ENCODE measurements at regions not wholly inside any gene's neighbourhood (a gene's known extent, or its start where the extent isn't known, plus 50 kb on each side); places are given as distances from the start of the nearest gene placed in this dataset.
"Not testable (repeated sequence)": the region's sequence is repeated elsewhere in the genome, so short reads cannot be mapped to it uniquely, and the experiment has no call there.

- no peak for DNase-seq
Measured at GRCh38 chr14:53456931-53457330, 303.8 kb upstream of the DDHD1 start.

- no peak for DNase-seq
Measured at GRCh38 chr14:53452005-53452673, 299.0 kb upstream of the DDHD1 start.

- DNase-seq, result no peak
Measured at GRCh38 chr14:53450871-53451270, 297.7 kb upstream of the DDHD1 start.

GRCh38 chr14:53448682-53449081 lies 295.6 kb upstream of the DDHD1 start:
- no peak for DNase-seq

GRCh38 chr14:53444677-53445312 lies 291.7 kb upstream of the DDHD1 start:
- DNase-seq, result no peak

DNA sequence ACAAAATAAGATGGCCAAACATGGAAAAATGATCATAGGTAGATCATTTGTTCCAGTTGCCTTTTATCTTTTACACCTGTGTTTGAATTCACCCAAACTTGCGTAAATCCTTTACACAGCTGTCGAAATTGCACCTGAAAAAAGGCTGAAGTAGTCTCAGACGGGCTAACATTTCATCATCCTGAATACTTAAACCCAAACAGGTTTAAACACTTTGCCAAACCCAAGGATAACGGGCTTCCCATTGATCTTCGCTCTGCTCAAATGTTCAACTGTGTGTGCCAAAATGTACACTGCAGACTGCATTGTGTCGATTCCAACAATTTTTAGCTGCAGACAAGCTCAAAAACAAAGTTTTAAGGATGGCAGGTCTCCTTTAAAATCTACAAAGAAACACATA lies 288.7 kb upstream of the DDHD1 start:
- DNase-seq, result no peak

GRCh38 chr14:53437858-53438257 lies 284.7 kb upstream of the DDHD1 start:
- DNase-seq, result no peak

DNA sequence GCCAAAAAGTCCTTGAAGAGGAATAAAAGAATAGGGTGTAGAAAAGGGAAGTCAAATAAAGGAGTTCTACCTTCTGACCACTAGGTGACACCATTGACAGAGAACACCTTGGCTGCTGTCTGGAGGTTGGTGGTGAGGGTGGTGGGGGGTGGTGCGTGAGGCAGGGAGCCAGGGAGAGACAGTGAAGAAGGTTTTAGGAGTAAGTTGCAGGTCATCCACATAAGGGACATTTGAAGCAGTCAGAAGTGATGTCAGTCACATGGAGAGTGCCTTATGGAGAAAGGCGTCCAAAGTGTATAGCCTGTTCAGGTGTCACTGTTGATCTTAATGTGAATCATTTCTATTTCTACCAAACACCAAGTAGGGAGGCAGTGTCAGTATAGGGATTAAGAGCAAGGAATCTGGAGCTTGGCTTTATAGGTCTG lies 279.3 kb upstream of the DDHD1 start:
- no peak for DNase-seq

DNA sequence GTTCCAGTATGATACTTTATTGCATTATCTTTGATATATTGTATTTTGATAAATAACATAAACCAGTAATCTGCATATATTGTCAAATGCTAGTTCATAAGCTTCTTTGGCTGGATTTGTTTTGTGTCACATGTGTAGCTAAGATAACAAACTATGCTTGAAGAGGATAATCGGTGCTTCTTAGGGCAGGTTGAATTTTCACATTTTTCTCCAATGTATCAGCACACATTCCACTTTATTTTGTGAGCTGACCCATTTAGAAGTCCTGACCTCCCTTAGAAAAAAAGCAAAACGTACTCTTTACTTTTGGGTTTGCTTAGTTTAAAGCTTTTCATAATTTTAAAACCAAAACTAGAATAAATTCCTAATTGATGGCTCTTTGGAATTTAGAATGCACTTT lies 277.7 kb upstream of the DDHD1 start:
- DNase-seq, result no peak

- DNase-seq, result no peak
Measured at GRCh38 chr14:53412819-53413675, 259.9 kb upstream of the DDHD1 start.

DNA sequence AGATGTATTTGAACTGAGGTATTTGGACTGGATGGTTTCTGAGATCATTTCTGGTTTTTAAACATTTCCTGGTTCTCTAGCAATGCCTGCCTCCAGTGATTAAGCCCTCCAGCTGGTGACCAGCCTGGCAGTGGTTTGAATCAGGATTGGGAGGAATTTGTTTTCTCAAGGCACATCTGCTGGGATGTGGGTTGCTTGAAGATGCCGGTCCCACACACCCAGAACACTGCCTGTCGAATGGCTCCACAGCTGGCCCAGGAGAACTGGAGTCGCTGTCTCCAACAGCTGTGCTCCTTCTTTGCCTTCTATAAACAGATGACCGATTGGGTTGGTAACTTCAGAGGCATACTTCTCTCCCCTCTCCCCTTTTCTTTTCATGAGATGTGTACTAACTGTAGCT lies 258.0 kb upstream of the DDHD1 start:
- DNase-seq, result no peak

DNA sequence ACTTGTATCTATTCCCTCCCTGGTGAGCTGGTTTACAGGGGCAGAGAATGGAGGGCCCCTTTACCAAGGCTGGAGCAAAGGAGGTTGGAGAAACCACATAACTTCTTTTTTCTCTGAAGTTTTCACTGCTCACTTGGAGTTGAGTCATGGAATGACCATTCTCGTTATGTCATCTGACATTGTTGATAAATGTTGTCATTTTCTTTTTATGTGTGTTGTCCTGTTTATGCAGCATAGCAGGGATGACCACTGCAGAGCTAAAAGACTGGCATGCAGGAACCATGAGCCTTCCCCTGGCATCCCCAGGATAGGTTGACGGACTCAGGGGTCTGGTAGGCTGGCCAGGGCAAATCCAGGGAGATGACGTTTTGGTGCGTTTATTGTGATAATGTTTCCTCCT lies 256.8 kb upstream of the DDHD1 start:
- DNase-seq, result no peak

DNA sequence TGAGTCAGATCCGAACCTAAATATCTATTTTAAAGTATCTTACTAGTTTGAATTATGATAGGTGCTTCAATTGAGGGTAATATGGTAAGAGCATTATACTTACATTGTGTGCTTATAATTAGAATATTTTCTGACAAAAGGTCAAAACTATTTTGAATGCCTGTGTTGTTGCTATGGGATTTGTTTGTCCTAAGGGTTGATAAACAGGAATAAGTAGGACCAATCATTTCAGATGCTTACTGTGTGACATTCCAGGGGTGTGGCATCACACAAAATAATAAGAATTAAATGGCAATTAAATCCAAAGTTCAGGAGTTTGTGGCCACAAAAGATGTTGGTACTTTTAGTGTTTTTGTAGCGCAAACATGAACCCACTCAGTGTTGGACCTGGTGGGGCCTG lies 256.2 kb upstream of the DDHD1 start:
- DNase-seq, result no peak

DNA sequence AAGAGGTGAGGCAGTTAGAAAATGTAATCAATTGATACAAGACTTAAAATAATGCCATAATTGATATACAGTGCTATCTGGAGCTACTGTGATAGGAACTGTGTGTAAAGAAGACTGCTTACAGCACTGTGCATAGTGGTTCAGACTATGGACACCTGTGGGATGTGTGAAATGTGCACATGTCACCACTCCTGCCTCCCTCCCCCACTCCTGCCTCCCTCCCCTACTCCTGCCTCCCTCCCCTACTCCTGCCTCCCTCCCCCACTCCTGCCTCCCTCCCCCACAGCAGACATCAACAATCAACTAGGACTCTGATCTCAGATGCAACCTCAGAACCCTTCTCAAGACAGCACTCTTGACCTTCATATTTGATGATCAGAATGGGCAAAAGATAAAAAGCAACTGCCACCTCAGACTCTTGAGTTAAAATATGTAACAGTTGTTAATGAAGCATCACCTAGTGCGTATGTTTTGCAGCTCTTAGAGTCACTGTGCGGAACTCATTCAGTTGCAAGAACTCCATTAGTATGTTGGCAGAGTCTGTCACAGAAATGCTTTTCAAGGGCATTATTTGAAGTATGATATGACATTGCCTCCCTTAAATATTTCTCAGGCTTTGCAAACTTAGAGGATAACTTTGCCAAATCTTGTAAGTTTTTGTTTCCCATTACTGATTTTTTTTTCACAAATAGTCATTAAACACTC lies 255.2 kb upstream of the DDHD1 start:
- no peak for DNase-seq

- no peak for DNase-seq
Measured at GRCh38 chr14:53406519-53406918, 253.4 kb upstream of the DDHD1 start.

DNA sequence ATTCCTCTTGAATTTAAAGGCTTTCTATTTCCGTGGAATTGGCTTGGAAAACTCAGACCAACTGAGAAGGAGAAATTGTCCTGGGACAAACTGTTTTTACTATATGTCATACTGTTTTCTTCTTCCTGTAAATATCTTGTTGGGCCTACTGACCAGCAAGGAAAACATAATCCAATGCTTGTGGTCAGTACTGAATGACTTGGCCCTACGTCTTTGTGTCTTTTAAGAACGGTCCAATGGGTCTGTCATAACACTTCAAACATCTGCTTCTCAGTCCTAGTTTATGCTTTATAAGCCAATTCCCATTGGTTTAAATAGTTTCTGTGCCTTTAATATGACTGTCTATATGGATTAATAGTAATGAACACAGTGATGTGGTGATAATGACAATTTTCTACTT lies 248.5 kb upstream of the DDHD1 start:
- DNase-seq, result no peak

DNA sequence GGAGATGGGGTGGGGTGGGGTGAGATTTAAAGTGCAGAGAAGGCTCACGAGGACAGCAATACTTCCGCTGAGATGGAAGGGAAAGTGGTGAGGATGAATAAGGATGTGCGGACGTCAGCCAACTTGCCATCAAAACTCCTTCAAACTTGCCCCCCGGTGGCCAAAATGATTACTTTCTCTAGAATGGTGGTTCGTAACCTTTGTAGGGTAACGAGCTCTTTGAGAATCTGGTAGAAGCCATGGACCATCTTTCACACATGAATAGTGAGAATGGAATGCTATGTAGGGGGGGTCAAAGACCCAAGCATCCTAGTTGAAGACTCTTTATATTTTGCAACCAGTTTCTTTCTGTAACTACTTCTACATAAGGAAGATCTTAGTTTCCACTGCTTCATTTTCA lies 245.9 kb upstream of the DDHD1 start:
- no peak for DNase-seq

DNA sequence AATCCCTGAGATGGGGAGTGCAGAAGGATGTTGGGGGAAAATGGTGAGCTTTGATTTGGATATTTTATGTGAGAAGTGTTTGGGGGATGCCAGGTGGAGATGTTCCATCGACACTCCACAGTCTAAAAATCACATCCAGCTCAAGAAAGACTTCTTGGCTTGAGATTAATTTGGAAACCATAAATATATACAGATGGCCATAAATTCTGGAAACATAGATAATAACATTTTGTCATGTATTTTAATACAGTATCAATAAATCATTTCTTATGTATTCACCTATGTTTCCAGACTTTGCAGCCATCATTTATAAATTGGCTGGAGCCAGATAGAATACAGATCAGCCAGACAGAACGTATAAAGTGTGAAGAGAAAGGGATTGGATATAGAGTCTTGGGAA lies 245.5 kb upstream of the DDHD1 start:
- DNase-seq, result no peak

DNA sequence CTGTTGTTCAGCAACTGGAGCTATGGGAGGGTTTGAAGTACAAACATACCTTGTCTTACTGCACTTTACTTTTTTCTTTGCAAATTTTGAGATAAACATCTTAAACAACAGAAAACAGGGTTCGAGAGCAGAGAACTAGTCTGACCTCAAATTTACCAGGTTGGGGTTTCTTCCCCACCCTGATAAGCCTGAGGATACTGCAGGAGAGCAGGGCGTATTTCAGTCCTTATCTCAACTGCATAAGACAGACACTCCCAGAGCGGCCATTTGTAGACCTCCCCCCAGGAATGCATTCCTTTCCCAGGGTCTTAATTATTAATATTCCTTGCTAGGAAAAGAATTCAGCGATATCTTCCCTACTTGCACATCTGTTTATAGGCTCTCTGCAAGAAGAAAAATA lies 242.1 kb upstream of the DDHD1 start:
- DNase-seq, result not testable (repeated sequence)

DNA sequence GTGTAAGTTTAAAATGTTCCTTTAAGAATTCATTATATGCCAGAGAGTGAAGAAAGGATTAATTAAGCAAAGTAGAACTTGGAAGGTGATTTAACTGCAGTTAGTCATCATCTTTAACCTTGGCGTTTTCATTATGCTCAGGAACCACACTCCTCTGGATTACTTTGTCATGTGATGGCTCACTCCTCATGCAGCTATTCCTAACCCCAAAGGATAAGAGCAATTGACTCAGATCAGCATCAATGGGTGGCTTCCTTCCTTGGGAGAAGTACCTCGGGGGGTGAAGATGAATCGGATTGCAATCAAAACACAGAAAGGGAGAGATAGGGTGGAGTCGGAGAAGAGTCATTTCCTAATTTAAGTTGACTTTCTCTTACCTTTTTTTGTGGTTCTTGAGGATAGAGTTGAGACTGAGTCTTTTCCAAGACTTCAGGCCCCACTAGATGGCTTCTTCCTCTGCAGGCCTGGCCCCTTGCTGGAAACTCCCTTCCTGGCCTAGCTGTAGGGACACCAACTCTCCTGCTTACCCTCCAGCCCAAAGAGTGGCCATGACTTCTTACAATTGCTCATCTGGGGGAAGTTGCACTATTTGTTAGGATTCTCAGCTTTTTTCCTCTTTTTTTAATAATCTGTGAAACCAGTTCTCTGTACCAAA lies 238.6 kb upstream of the DDHD1 start:
- DNase-seq, result no peak

GRCh38 chr14:53391156-53391555 lies 238.0 kb upstream of the DDHD1 start:
- no peak for DNase-seq

DNA sequence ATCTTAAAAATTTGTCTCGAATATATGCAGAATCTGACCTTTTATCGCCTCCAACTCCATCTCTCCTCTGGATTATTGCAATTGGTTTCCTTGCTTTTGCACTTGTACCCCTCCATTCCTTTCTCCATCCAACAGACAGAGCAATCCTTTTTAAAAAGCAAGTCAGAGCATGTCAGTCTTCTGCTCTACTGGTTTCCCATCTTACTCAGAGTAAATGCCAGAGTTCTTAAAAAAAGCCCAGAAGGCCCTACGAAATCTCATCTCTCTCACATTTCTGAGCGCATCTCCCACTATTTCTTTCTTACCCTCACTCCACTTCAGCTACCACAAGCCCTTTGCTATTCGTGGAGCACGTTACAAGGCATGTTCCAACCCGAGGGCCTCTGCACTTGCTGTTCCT lies 236.9 kb upstream of the DDHD1 start:
- DNase-seq, result no peak

GRCh38 chr14:53389202-53389601 lies 236.1 kb upstream of the DDHD1 start:
- no peak for DNase-seq

Measured in midbrain (tissue), 1 donor.